ENCODE measurements at regions not wholly inside any gene's neighbourhood (a gene's known extent, or its start where the extent isn't known, plus 50 kb on each side); places are given as distances from the start of the nearest gene placed in this dataset.

- no peaks in the 10 kb centered on the region for H3K9me3 ChIP-seq (ENCODE audit: control insufficient read depth, low read depth, low read length)
- H3K79me2 ChIP-seq (ENCODE audit: control insufficient read depth, insufficient read depth, low read length), result no peaks in the 10 kb centered on the region
- no peak overlapping the region for H3K9ac ChIP-seq (ENCODE audit: control insufficient read depth, extremely low read depth, insufficient read depth, low read length)
- DNase-seq (ENCODE audit: low read depth, low spot score), result no peak
- H4K20me1 ChIP-seq (ENCODE audit: control insufficient read depth, extremely low read depth, insufficient read depth, low read length), result no peaks in the 10 kb centered on the region
- H3K4me3 ChIP-seq (ENCODE audit: control insufficient read depth in 2 of 3, extremely low read depth in 1 of 3, insufficient read depth in 2 of 3, low read depth in 1 of 3, low read length in 3 of 3), result no peak overlapping the region
- no peaks in the 10 kb centered on the region for H3K9me1 ChIP-seq (ENCODE audit: control insufficient read depth, extremely low read depth, insufficient read depth, low read length)
- H3K36me3 ChIP-seq (ENCODE audit: control insufficient read depth in 2 of 2, extremely low read depth in 1 of 2, insufficient read depth in 2 of 2, low read length in 2 of 2), result no peaks in the 10 kb centered on the region
- no peak overlapping the region for H2AFZ ChIP-seq (ENCODE audit: control insufficient read depth, low read length)
- H3K27ac ChIP-seq (ENCODE audit: control insufficient read depth, insufficient read depth, low read length), result no peak overlapping the region
- dilution Hi-C loops (cut with MboI; ENCODE audit: extremely low pct_ligation_motif_present, low sequenced_read_pairs), result no loop called here
- no peak overlapping the region for H3K4me2 ChIP-seq (ENCODE audit: control insufficient read depth, extremely low read depth, insufficient read depth, low read depth, low read length)
- no peaks in the 10 kb centered on the region for H3K4me1 ChIP-seq (ENCODE audit: control insufficient read depth, extremely low read depth, insufficient read depth, low read length)
- FAIRE-seq, result no peak
- H3K27me3 ChIP-seq (ENCODE audit: control insufficient read depth, extremely low read depth, insufficient read depth, low read length), result no peaks in the 10 kb centered on the region
- TF ChIP-seq EZH2 (IDR thresholded peaks at IDR 0.05; ENCODE audit: low read length) (no peak), CTCF (optimal IDR thresholded peaks at IDR 0.05 in 1 of 3, IDR thresholded peaks at IDR 0.05 in 1 of 3, conservative IDR thresholded peaks at IDR 0.05 in 1 of 3; ENCODE audit: extremely low read depth in 1 of 3, insufficient read depth in 2 of 3, low read length in 3 of 3) (no peak)
Observed at GRCh38 chr13:68810660-68811059, 1297.0 kb upstream of the ATXN8OS start.

- DNase-seq (ENCODE audit: low read depth, low spot score), result no peak
- dilution Hi-C loops (cut with MboI; ENCODE audit: extremely low pct_ligation_motif_present, low sequenced_read_pairs), result no loop called here
- no peak for TF ChIP-seq CTCF (optimal IDR thresholded peaks at IDR 0.05 in 1 of 3, IDR thresholded peaks at IDR 0.05 in 1 of 3, conservative IDR thresholded peaks at IDR 0.05 in 1 of 3; ENCODE audit: extremely low read depth in 1 of 3, insufficient read depth in 2 of 3, low read length in 3 of 3)
- no peak for TF ChIP-seq EZH2 (IDR thresholded peaks at IDR 0.05; ENCODE audit: low read length)
Observed at GRCh38 chr13:68808456-68808855, 1299.2 kb upstream of the ATXN8OS start.

More at GRCh38 chr13:68808456-68808855, 1299.2 kb upstream of the ATXN8OS start:
- no peak overlapping the region for H3K4me2 ChIP-seq (ENCODE audit: control insufficient read depth, extremely low read depth, insufficient read depth, low read depth, low read length)
- H3K4me1 ChIP-seq (ENCODE audit: control insufficient read depth, extremely low read depth, insufficient read depth, low read length), result no peaks in the 10 kb centered on the region
- no peak overlapping the region for H3K27ac ChIP-seq (ENCODE audit: control insufficient read depth, insufficient read depth, low read length)
- no peaks in the 10 kb centered on the region for H3K79me2 ChIP-seq (ENCODE audit: control insufficient read depth, insufficient read depth, low read length)
- no peak overlapping the region for H3K4me3 ChIP-seq (ENCODE audit: control insufficient read depth in 2 of 3, extremely low read depth in 1 of 3, insufficient read depth in 2 of 3, low read depth in 1 of 3, low read length in 3 of 3)
- no peaks in the 10 kb centered on the region for H3K36me3 ChIP-seq (ENCODE audit: control insufficient read depth in 2 of 2, extremely low read depth in 1 of 2, insufficient read depth in 2 of 2, low read length in 2 of 2)
- no peak overlapping the region for H2AFZ ChIP-seq (ENCODE audit: control insufficient read depth, low read length)
- no peaks in the 10 kb centered on the region for H3K27me3 ChIP-seq (ENCODE audit: control insufficient read depth, extremely low read depth, insufficient read depth, low read length)
- no peak overlapping the region for H3K9ac ChIP-seq (ENCODE audit: control insufficient read depth, extremely low read depth, insufficient read depth, low read length)
- no peak for FAIRE-seq
- no peaks in the 10 kb centered on the region for H3K9me3 ChIP-seq (ENCODE audit: control insufficient read depth, low read depth, low read length)
- no peaks in the 10 kb centered on the region for H3K9me1 ChIP-seq (ENCODE audit: control insufficient read depth, extremely low read depth, insufficient read depth, low read length)
- no peaks in the 10 kb centered on the region for H4K20me1 ChIP-seq (ENCODE audit: control insufficient read depth, extremely low read depth, insufficient read depth, low read length)

Data from keratinocyte (primary cell).